D341Med (cell line): ENCODE measurements at regions not wholly inside any gene's neighbourhood (a gene's known extent, or its start where the extent isn't known, plus 50 kb on each side); places are given as distances from the start of the nearest gene placed in this dataset.

Experiments used
- DNase-seq: peaks from one replicate; pipeline ENCODE4 v3.0.0; 2012; ENCODE audit warnings: low spot score

GRCh38 chr6:123747515-123747914 is 56.1 kb upstream of the NKAIN2 start:
- DNase-seq, result no peak

- no peak for DNase-seq
These were observed 57.8 kb upstream of the NKAIN2 start for GRCh38 chr6:123745895-123746294.

GRCh38 chr6:123744840-123745239 is 58.8 kb upstream of the NKAIN2 start:
- DNase-seq, result no peak

- no peak for DNase-seq
These were observed 61.0 kb upstream of the NKAIN2 start for GRCh38 chr6:123742626-123743025.

- no peak for DNase-seq
These were observed 70.5 kb upstream of the NKAIN2 start for GRCh38 chr6:123733180-123733579.

GRCh38 chr6:123716506-123716905 is 79.8 kb upstream of the TRDN start:
- DNase-seq, result no peak

- peak; percentile 33 for DNase-seq
These were observed 78.5 kb upstream of the TRDN start for GRCh38 chr6:123715006-123715863.

- no peak for DNase-seq
These were observed 76.1 kb upstream of the TRDN start for GRCh38 chr6:123712831-123713230.

GRCh38 chr6:123702943-123703342 is 66.2 kb upstream of the TRDN start:
- DNase-seq, result no peak

- DNase-seq, result no peak
These were observed 51.1 kb upstream of the TRDN start for GRCh38 chr6:123687864-123688263.
